Choroid plexus epithelial cell (primary cell): ENCODE measurements at regions not wholly inside any gene's neighbourhood (a gene's known extent, or its start where the extent isn't known, plus 50 kb on each side); places are given as distances from the start of the nearest gene placed in this dataset.

ENCODE experiments used
- DNase-seq: peaks from one replicate; pipeline ENCODE4 v3.0.0-alpha.2; 2010; ENCODE audit warnings: low read depth
- H3K4me3 ChIP-seq: 2 replicates; pipeline ENCODE4 v1.5.1; 2011; ENCODE audit warnings: low read depth, mild to moderate bottlenecking, control low read depth, low read length, moderate library complexity
- CTCF ChIP-seq: conservative IDR thresholded peaks from 2 replicates; pipeline ENCODE4 v1.5.1; 2011; ENCODE audit warnings: low read depth, mild to moderate bottlenecking, control low read depth, inconsistent platforms, low read length, moderate library complexity

DNA sequence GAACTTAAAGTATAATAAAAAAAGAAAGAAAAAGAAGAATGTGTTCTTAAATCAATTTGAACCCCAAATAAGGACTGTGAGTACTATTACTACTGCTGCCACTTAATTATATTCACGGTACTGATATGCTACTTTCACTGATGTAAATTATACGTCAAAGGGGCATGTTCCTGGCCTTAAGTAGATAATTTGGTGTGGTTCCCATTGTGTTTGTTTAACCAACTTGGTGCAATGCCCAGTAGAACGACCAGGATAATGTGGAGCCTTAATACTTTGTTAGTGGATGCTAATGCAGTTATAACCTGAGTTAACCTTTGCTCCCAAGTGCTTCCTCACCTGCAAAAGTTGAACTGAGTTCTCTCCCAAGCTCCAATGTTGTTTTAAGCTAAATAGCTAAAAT lies 142.0 kb downstream of the NR4A2 start:
- DNase-seq = no peak
- no peak overlapping the region for H3K4me3 ChIP-seq
- TF ChIP-seq CTCF = no peak

GRCh38 chr2:156189584-156189983 lies 142.9 kb downstream of the NR4A2 start:
- no peak for DNase-seq
- TF ChIP-seq CTCF = no peak
- H3K4me3 ChIP-seq = no peak overlapping the region

GRCh38 chr2:156189143-156189542 lies 143.4 kb downstream of the NR4A2 start:
- no peak for TF ChIP-seq CTCF

GRCh38 chr2:156182132-156182531 lies 150.4 kb downstream of the NR4A2 start:
- no peak for DNase-seq
- no peak overlapping the region for H3K4me3 ChIP-seq
- no peak for TF ChIP-seq CTCF

More at GRCh38 chr2:156189143-156189542, 143.4 kb downstream of the NR4A2 start:
- H3K4me3 ChIP-seq = no peak overlapping the region
- DNase-seq = no peak

DNA sequence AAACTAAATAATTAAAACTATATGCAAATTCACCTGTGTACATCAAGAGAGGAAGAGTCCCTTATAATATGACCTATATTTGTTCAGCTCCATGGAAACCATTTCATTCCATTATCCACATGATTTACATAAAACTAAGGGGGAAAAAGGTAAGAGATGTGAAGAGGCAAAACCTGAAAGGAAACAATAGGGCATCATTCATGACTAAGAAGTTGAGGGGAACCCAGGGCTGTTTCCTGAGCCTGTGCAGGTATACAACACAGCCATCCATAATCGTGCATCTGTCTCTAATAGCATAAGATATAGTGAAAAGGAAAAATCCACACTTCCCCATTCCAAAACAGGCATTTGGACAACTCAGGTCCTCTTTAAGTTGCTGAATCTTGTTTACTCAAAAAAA lies 151.3 kb downstream of the NR4A2 start:
- no peak for DNase-seq
- no peak overlapping the region for H3K4me3 ChIP-seq
- TF ChIP-seq CTCF = no peak

- DNase-seq = no peak
- no peak for TF ChIP-seq CTCF
- no peak overlapping the region for H3K4me3 ChIP-seq
Measured at GRCh38 chr2:156177654-156178053, 154.9 kb downstream of the NR4A2 start.

GRCh38 chr2:156175946-156176345 lies 156.6 kb downstream of the NR4A2 start:
- no peak overlapping the region for H3K4me3 ChIP-seq
- TF ChIP-seq CTCF = no peak
- no peak for DNase-seq
